Muscle of leg (tissue), 3 donors: ENCODE measurements at regions not wholly inside any gene's neighbourhood (a gene's known extent, or its start where the extent isn't known, plus 50 kb on each side); places are given as distances from the start of the nearest gene placed in this dataset.
"Not testable (repeated sequence)": the region's sequence is repeated elsewhere in the genome, so short reads cannot be mapped to it uniquely, and the experiment has no call there.

ENCODE experiments used
- DNase-seq: peaks from one replicate; pipeline ENCODE4 v3.0.0; 2013
- H3K27ac ChIP-seq: one replicate; pipeline ENCODE4 v1.5.1; 2013; ENCODE audit warnings: mild to moderate bottlenecking, low read length, control low read depth
- H3K27me3 ChIP-seq: one replicate; pipeline ENCODE4 v1.6.1; 2013; ENCODE audit warnings: low read length; ENCODE audit not compliant: control insufficient read depth, insufficient read depth
- H3K36me3 ChIP-seq: one replicate; pipeline ENCODE4 v1.6.1; 2013; ENCODE audit warnings: low read length; ENCODE audit not compliant: control insufficient read depth, insufficient read depth
- H3K4me1 ChIP-seq: one replicate; pipeline ENCODE4 v1.6.1; 2013; ENCODE audit warnings: low read length; ENCODE audit not compliant: control insufficient read depth, insufficient read depth
- H3K4me3 ChIP-seq: one replicate; pipeline ENCODE4 v1.5.1; 2013; ENCODE audit warnings: low read length, control low read depth
- H3K9me3 ChIP-seq: replicated peaks from 2 replicates; pipeline ENCODE4 v1.6.1; 2013; ENCODE audit warnings: low read depth, low read length; ENCODE audit not compliant: control insufficient read depth
- WGBS: methylation state at CpG from one replicate; pipeline ENCODE4 v1.1.5; 2013; ENCODE audit warnings: missing lambda C conversion rate; ENCODE audit not compliant: insufficient coverage; 5-methylcytosine and 5-hydroxymethylcytosine counted together

- no CpG with 5 or more reads among the region's 1 CpG for WGBS
Observed at GRCh38 chr4:19472666-19473065, 779.0 kb upstream of the SLIT2 start.

GRCh38 chr4:19470001-19470400 lies 781.7 kb upstream of the SLIT2 start:
- H3K9me3 ChIP-seq, H3K27ac ChIP-seq, H3K36me3 ChIP-seq, H3K4me1 ChIP-seq, H3K4me3 ChIP-seq, DNase-seq, H3K27me3 ChIP-seq: not testable (repeated sequence)
- no CpG with 5 or more reads among the region's 5 CpGs for WGBS

More at GRCh38 chr4:19472666-19473065, 779.0 kb upstream of the SLIT2 start:
- H3K4me1 ChIP-seq: no peaks in the 10 kb centered on the region
- H3K36me3 ChIP-seq: no peaks in the 10 kb centered on the region
- DNase-seq: no peak
- H3K9me3 ChIP-seq: peaks cover 5% of the 10 kb centered on the region
- no peaks in the 10 kb centered on the region for H3K27me3 ChIP-seq
- no peak overlapping the region for H3K4me3 ChIP-seq
- H3K27ac ChIP-seq: no peak overlapping the region

GRCh38 chr4:19462117-19462516 lies 789.6 kb upstream of the SLIT2 start:
- DNase-seq: no peak
- no peak overlapping the region for H3K27ac ChIP-seq
- no peaks in the 10 kb centered on the region for H3K27me3 ChIP-seq
- no peaks in the 10 kb centered on the region for H3K9me3 ChIP-seq
- no peaks in the 10 kb centered on the region for H3K36me3 ChIP-seq
- H3K4me1 ChIP-seq: no peaks in the 10 kb centered on the region
- no CpG with 5 or more reads among the region's 1 CpG for WGBS
- no peak overlapping the region for H3K4me3 ChIP-seq

- Histone ChIP-seq H3K9me3 (no peaks in the 10 kb centered on the region), H3K36me3 (no peaks in the 10 kb centered on the region), H3K27me3 (no peaks in the 10 kb centered on the region), H3K27ac (no peak overlapping the region), H3K4me1 (no peaks in the 10 kb centered on the region), H3K4me3 (no peak overlapping the region)
- WGBS: 92% methylated on average over 12 of the region's 21 CpGs
- DNase-seq: no peak
Observed at GRCh38 chr4:19455850-19456602, 795.7 kb upstream of the SLIT2 start.

GRCh38 chr4:19455196-19455595 lies 796.5 kb upstream of the SLIT2 start:
- Histone ChIP-seq H3K27ac (no peak overlapping the region), H3K9me3 (no peaks in the 10 kb centered on the region), H3K36me3 (no peaks in the 10 kb centered on the region), H3K4me3 (peak overlapping the region; percentile 29), H3K27me3 (no peaks in the 10 kb centered on the region), H3K4me1 (no peaks in the 10 kb centered on the region)
- WGBS: 65% methylated on average over 13 of the region's 14 CpGs
- DNase-seq: peak; percentile 19

- DNase-seq: no peak
- Histone ChIP-seq H3K9me3 (peaks cover 12% of the 10 kb centered on the region), H3K27me3 (no peaks in the 10 kb centered on the region), H3K36me3 (no peaks in the 10 kb centered on the region), H3K4me3 (no peak overlapping the region), H3K4me1 (no peaks in the 10 kb centered on the region), H3K27ac (no peak overlapping the region)
- no CpG with 5 or more reads among the region's 1 CpG for WGBS
Observed at GRCh38 chr4:19438233-19438632, 813.5 kb upstream of the SLIT2 start.

- Histone ChIP-seq H3K9me3 (peaks cover 3% of the 10 kb centered on the region), H3K27me3 (no peaks in the 10 kb centered on the region), H3K4me1 (no peaks in the 10 kb centered on the region), H3K36me3 (no peaks in the 10 kb centered on the region), H3K27ac (no peak overlapping the region), H3K4me3 (no peak overlapping the region)
- no CpG with 5 or more reads among the region's 2 CpGs for WGBS
- no peak for DNase-seq
Observed at GRCh38 chr4:19437008-19437407, 814.7 kb upstream of the SLIT2 start.

GRCh38 chr4:19429684-19430083 lies 822.0 kb upstream of the SLIT2 start:
- no peak overlapping the region for H3K27ac ChIP-seq
- WGBS: 52% methylated on average over 4 of the region's 4 CpGs
- H3K36me3 ChIP-seq: no peaks in the 10 kb centered on the region
- no peaks in the 10 kb centered on the region for H3K27me3 ChIP-seq
- H3K4me1 ChIP-seq: no peaks in the 10 kb centered on the region
- no peak for DNase-seq
- no peak overlapping the region for H3K4me3 ChIP-seq
- H3K9me3 ChIP-seq: peaks cover 3% of the 10 kb centered on the region

- no peak for DNase-seq
- no peaks in the 10 kb centered on the region for H3K4me1 ChIP-seq
Observed at GRCh38 chr4:19425146-19425545, 826.6 kb upstream of the SLIT2 start.

GRCh38 chr4:19417256-19417655 lies 834.4 kb upstream of the SLIT2 start:
- Histone ChIP-seq H3K9me3 (no peaks in the 10 kb centered on the region), H3K4me3 (no peak overlapping the region), H3K36me3 (no peaks in the 10 kb centered on the region), H3K4me1 (no peaks in the 10 kb centered on the region), H3K27me3 (no peaks in the 10 kb centered on the region), H3K27ac (no peak overlapping the region)
- WGBS: 40% methylated on average over 1 of the region's 2 CpGs
- DNase-seq: peak; percentile 73

More at GRCh38 chr4:19425146-19425545, 826.6 kb upstream of the SLIT2 start:
- peaks cover 3% of the 10 kb centered on the region for H3K9me3 ChIP-seq
- H3K27me3 ChIP-seq: no peaks in the 10 kb centered on the region
- no peak overlapping the region for H3K4me3 ChIP-seq
- no peak overlapping the region for H3K27ac ChIP-seq
- H3K36me3 ChIP-seq: no peaks in the 10 kb centered on the region

- peak; percentile 70 for DNase-seq
- no peaks in the 10 kb centered on the region for H3K36me3 ChIP-seq
- no peaks in the 10 kb centered on the region for H3K4me1 ChIP-seq
- H3K27me3 ChIP-seq: no peaks in the 10 kb centered on the region
- no peaks in the 10 kb centered on the region for H3K9me3 ChIP-seq
- no peak overlapping the region for H3K27ac ChIP-seq
- no peak overlapping the region for H3K4me3 ChIP-seq
Observed at GRCh38 chr4:19416146-19416545, 835.6 kb upstream of the SLIT2 start.
